CD4-positive, alpha-beta T cell (primary cell): ENCODE measurements at regions not wholly inside any gene's neighbourhood (a gene's known extent, or its start where the extent isn't known, plus 50 kb on each side); places are given as distances from the start of the nearest gene placed in this dataset.

Experiments used
- ATAC-seq: fragments of 200-7000 bp; cut with Tn5 transposase; one replicate; pipeline ENCODE4 v1.10.0; 2022; ENCODE audit warnings: mild to moderate bottlenecking; ENCODE audit not compliant: poor library complexity
- CTCF ChIA-PET: fragments of 350-600 bp; sonication (Branson Sonifier 250); formaldehyde crosslinking; loops from one replicate; lab custom pipeline; 2021; ENCODE audit warnings: antibody characterized with exemption, inconsistent platforms; lab: Charles Lee
- POLR2A ChIA-PET: fragments of 350-600 bp; sonication (Branson Sonifier 250); formaldehyde crosslinking; loops from one replicate; lab custom pipeline; 2021; ENCODE audit warnings: antibody characterized with exemption, inconsistent platforms; lab: Charles Lee
- DNase-seq, 14 experiments: peaks; one replicate each; pipeline ENCODE4 v3.0.0-alpha.2; 2013 to 2020; ENCODE audit warnings: mixed read lengths in 2 of 14
- H3K27ac ChIP-seq, 2 donors: one replicate each; pipeline versions ENCODE4 v1.5.1 to v1.7.0; 2013; ENCODE audit warnings: low read length in 2 of 2, low read depth in 1 of 2, mild to moderate bottlenecking in 1 of 2
- H3K27me3 ChIP-seq, 2 experiments: 1 replicate in 1 of 2; 2 replicates in 1 of 2; pipeline versions ENCODE4 v1.6.1 to v1.7.0; 2013; ENCODE audit warnings: low read length in 2 of 2, control low read depth in 1 of 2, mild to moderate bottlenecking in 1 of 2, moderate library complexity in 1 of 2; ENCODE audit not compliant: insufficient read depth in 2 of 2, control insufficient read depth in 1 of 2
- H3K36me3 ChIP-seq: one replicate; pipeline ENCODE4 v1.6.1; 2013; ENCODE audit warnings: low read length, control low read depth; ENCODE audit not compliant: insufficient read depth
- H3K4me1 ChIP-seq: one replicate; pipeline ENCODE4 v1.6.1; 2013; ENCODE audit warnings: low read length, control low read depth; ENCODE audit not compliant: insufficient read depth
- H3K4me3 ChIP-seq: one replicate; pipeline ENCODE4 v1.5.1; 2013; ENCODE audit warnings: mild to moderate bottlenecking, low read length, moderate library complexity
- H3K9me3 ChIP-seq, 2 experiments: 1 replicate in 1 of 2; 2 replicates in 1 of 2; pipeline versions ENCODE4 v1.6.1 to v1.7.0; 2013; ENCODE audit warnings: low read length in 2 of 2, mild to moderate bottlenecking in 2 of 2, control low read depth in 1 of 2, moderate library complexity in 1 of 2; ENCODE audit not compliant: control insufficient read depth in 1 of 2, insufficient read depth in 1 of 2
- H3K27ac Mint-ChIP-seq: one replicate; pipeline ENCODE4 v1.8.0; 2020; ENCODE audit warnings: mixed read lengths
- H3K27me3 Mint-ChIP-seq: one replicate; pipeline ENCODE4 v1.8.0; 2021; ENCODE audit warnings: mixed read lengths
- H3K36me3 Mint-ChIP-seq: one replicate; pipeline ENCODE4 v1.8.0; 2021; ENCODE audit warnings: low read depth, mixed read lengths
- H3K4me1 Mint-ChIP-seq: one replicate; pipeline ENCODE4 v1.8.0; 2021; ENCODE audit warnings: low read depth, mixed read lengths
- H3K4me3 Mint-ChIP-seq: one replicate; pipeline ENCODE4 v1.8.0; 2020; ENCODE audit warnings: mild to moderate bottlenecking, mixed read lengths
- H3K9me3 Mint-ChIP-seq: one replicate; pipeline ENCODE4 v1.8.0; 2020; ENCODE audit warnings: mixed read lengths
- CTCF ChIP-seq: fragments of 200-600 bp; IDR thresholded peaks from one replicate; pipeline ENCODE4 v1.8.0; 2022; ENCODE audit warnings: antibody characterized with exemption, mild to moderate bottlenecking
- intact Hi-C, 2 experiments: fragments of 100-400 bp; cut with DNase I in 1 of 2; cut with micrococcal nuclease in 1 of 2; formaldehyde crosslinking; loops; one replicate each; pipeline versions ENCODE4 v1.15.1 to v1.9.0; 2023 to 2025; cut with DNase I, micrococcal nuclease

GRCh38 chr2:41935002-41935401 is 112.8 kb upstream of the PKDCC start:
- H3K27me3 Mint-ChIP-seq, result peaks cover 5% of the 10 kb centered on the region
- H3K36me3 ChIP-seq, result no peaks in the 10 kb centered on the region
- CTCF ChIA-PET, result no interaction called here

DNA sequence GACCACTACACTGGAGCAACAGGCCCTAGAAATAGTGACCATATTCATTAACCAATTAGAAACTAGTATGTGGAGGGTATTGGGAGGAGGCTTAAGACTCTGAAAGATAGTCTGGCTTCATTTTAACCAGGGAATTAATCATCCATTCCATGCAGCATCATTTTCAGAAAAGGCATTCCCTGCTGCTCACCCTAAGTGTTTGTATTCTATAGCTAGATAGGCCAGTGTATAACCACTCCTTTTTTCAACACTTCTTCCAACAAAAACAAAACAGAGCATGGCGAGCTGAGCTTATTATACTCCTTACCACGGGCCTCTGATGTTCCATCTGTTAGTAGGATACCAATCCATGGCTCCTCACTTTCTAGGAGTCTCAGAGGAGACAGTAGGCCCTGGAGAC is 112.0 kb upstream of the PKDCC start:
- Histone ChIP-seq H3K27ac (no peak overlapping the region), H3K27me3 (no peaks in the 10 kb centered on the region), H3K4me3 (no peak overlapping the region), H3K4me1 (no peaks in the 10 kb centered on the region), H3K36me3 (no peaks in the 10 kb centered on the region), H3K9me3 (no peaks in the 10 kb centered on the region)
- intact Hi-C loops, result no loop called here
- Mint-ChIP-seq H3K27ac (no peak overlapping the region), H3K36me3 (no peaks in the 10 kb centered on the region), H3K27me3 (peaks cover 5% of the 10 kb centered on the region), H3K9me3 (no peaks in the 10 kb centered on the region), H3K4me3 (no peak overlapping the region), H3K4me1 (no peaks in the 10 kb centered on the region)
- CTCF ChIA-PET, result no interaction called here
- TF ChIP-seq CTCF, result no peak
- POLR2A ChIA-PET, result no interaction called here
- no peak for ATAC-seq
- no peak for DNase-seq

More at GRCh38 chr2:41935002-41935401, 112.8 kb upstream of the PKDCC start:
- H3K4me3 ChIP-seq, result no peak overlapping the region
- H3K9me3 Mint-ChIP-seq, result no peaks in the 10 kb centered on the region
- no peaks in the 10 kb centered on the region for H3K4me1 Mint-ChIP-seq
- H3K4me1 ChIP-seq, result no peaks in the 10 kb centered on the region
- no peaks in the 10 kb centered on the region for H3K9me3 ChIP-seq
- no peak for TF ChIP-seq CTCF
- POLR2A ChIA-PET, result no interaction called here
- H3K27ac Mint-ChIP-seq, result no peak overlapping the region
- no peak for DNase-seq
- no peak for ATAC-seq
- intact Hi-C loops, result no loop called here
- no peak overlapping the region for H3K27ac ChIP-seq
- H3K27me3 ChIP-seq, result no peaks in the 10 kb centered on the region
- H3K4me3 Mint-ChIP-seq, result no peak overlapping the region
- no peaks in the 10 kb centered on the region for H3K36me3 Mint-ChIP-seq

DNA sequence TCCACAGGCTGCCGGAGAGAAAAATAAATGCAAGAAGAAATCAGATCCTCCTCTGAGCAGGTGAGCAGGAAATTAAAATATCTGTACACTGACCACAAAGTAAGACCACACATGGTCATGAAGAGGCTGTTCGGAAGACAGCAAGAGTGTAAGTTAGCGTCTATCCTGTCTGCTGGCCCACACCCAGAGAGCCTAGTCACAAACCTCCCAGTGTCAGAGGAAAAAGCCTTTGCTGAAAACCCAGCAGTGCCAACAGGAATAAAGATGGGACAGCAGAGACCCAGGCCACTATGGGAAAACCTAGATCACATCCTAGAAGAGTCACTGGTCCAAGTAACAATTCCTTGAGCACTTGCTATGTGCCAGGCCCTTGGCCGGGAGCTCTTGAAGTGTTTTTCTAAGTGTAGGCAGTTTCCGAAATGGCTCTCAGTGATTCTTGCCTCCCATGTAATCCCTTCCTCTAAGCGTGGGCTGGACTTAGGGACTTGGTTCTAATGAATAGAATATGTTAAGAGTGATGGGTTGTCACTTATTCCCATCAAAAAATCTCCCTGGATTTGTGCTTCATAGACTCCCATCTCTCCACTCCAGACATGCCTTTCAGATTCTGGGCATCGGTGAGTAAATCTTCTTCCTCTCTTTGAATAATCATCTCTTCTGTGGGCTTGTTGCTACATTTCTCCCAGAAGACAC is 110.9 kb upstream of the PKDCC start:
- Histone ChIP-seq H3K27ac (no peak overlapping the region), H3K4me3 (no peak overlapping the region), H3K27me3 (no peaks in the 10 kb centered on the region), H3K4me1 (no peaks in the 10 kb centered on the region), H3K36me3 (no peaks in the 10 kb centered on the region), H3K9me3 (no peaks in the 10 kb centered on the region)
- intact Hi-C loops, result no loop called here
- TF ChIP-seq CTCF, result no peak
- CTCF ChIA-PET, result no interaction called here
- DNase-seq, result no peak
- no peaks in the 10 kb centered on the region for H3K36me3 Mint-ChIP-seq
- H3K27me3 Mint-ChIP-seq, result peaks cover 5% of the 10 kb centered on the region
- POLR2A ChIA-PET, result no interaction called here
- H3K27ac Mint-ChIP-seq, result no peak overlapping the region
- H3K4me1 Mint-ChIP-seq, result no peaks in the 10 kb centered on the region
- no peak overlapping the region for H3K4me3 Mint-ChIP-seq
- no peaks in the 10 kb centered on the region for H3K9me3 Mint-ChIP-seq
- no peak for ATAC-seq
